DOHH2 (cell line): ENCODE measurements at regions not wholly inside any gene's neighbourhood (a gene's known extent, or its start where the extent isn't known, plus 50 kb on each side); places are given as distances from the start of the nearest gene placed in this dataset.

Experiments
- H3F3A ChIP-seq: fragments of 200-600 bp; sonication (generic), shearing (Covaris generic); 2 replicates; pipeline ENCODE4 v1.6.0; 2016; ENCODE audit warnings: antibody characterized with exemption, mild to moderate bottlenecking; ENCODE audit not compliant: control insufficient read depth, insufficient read depth
- H3K27ac ChIP-seq: fragments of 200-600 bp; sonication (generic); 2 replicates; pipeline ENCODE4 v1.5.1; 2014; ENCODE audit warnings: low read depth, mild to moderate bottlenecking, low read length, moderate library complexity
- H3K27me3 ChIP-seq: fragments of 200-600 bp; sonication (generic); 2 replicates; pipeline ENCODE4 v1.6.1; 2014; ENCODE audit warnings: mild to moderate bottlenecking, low read length, mixed read lengths; ENCODE audit not compliant: control insufficient read depth
- H3K36me3 ChIP-seq: fragments of 200-600 bp; sonication (generic); 2 replicates; pipeline ENCODE4 v1.6.1; 2014; ENCODE audit warnings: mild to moderate bottlenecking, low read length, moderate library complexity, mixed read lengths; ENCODE audit not compliant: control insufficient read depth
- H3K4me1 ChIP-seq: fragments of 200-600 bp; sonication (generic); 2 replicates; pipeline ENCODE4 v1.6.1; 2014; ENCODE audit warnings: mild to moderate bottlenecking, low read length, mixed read lengths; ENCODE audit not compliant: control insufficient read depth
- H3K4me2 ChIP-seq: fragments of 200-600 bp; sonication (generic); 2 replicates; pipeline ENCODE4 v1.6.0; 2014; ENCODE audit warnings: mild to moderate bottlenecking, low read length, moderate library complexity
- H3K4me3 ChIP-seq: fragments of 200-600 bp; sonication (generic); 2 replicates; pipeline ENCODE4 v1.5.1; 2014; ENCODE audit warnings: mild to moderate bottlenecking, low read length, mixed read lengths
- H3K79me2 ChIP-seq: fragments of 200-600 bp; sonication (generic); 2 replicates; pipeline ENCODE4 v1.6.1; 2014; ENCODE audit warnings: mild to moderate bottlenecking, low read length, mixed read lengths; ENCODE audit not compliant: control insufficient read depth
- H3K9me2 ChIP-seq: fragments of 200-600 bp; sonication (generic); replicated peaks from 2 replicates; pipeline ENCODE4 v1.6.1; 2014; ENCODE audit warnings: mild to moderate bottlenecking, low read length, mixed read lengths; ENCODE audit not compliant: control insufficient read depth
- H3K9me3 ChIP-seq: fragments of 200-600 bp; sonication (generic); 2 replicates; pipeline ENCODE4 v1.6.1; 2014; ENCODE audit warnings: antibody characterized with exemption, low read length, mixed read lengths; ENCODE audit not compliant: control insufficient read depth, insufficient read depth
- H4K20me1 ChIP-seq: fragments of 200-600 bp; sonication (generic); 2 replicates; pipeline ENCODE4 v1.6.0; 2014; ENCODE audit warnings: low read depth, mild to moderate bottlenecking, antibody characterized with exemption, low read length, moderate library complexity; ENCODE audit not compliant: control insufficient read depth, insufficient read depth
- CTCF ChIP-seq: fragments of 200-600 bp; sonication (generic); IDR thresholded peaks from one replicate; pipeline ENCODE4 v1.5.1; 2014; ENCODE audit warnings: antibody characterized with exemption, mild to moderate bottlenecking, low read depth, low read length; ENCODE audit not compliant: poor library complexity, severe bottlenecking
- EZH2phosphoT487 ChIP-seq: fragments of 200-600 bp; sonication (generic); IDR thresholded peaks from 2 replicates; pipeline ENCODE4 v1.6.1; 2017; ENCODE audit warnings: borderline replicate concordance, mild to moderate bottlenecking, antibody characterized with exemption, low read length, moderate library complexity, mixed read lengths

GRCh38 chr1:239269706-239270105 lies 116.7 kb upstream of the CHRM3 start:
- Histone ChIP-seq H4K20me1 (no peaks in the 10 kb centered on the region), H3F3A (no peaks in the 10 kb centered on the region), H3K9me3 (no peaks in the 10 kb centered on the region), H3K27ac (no peak overlapping the region), H3K36me3 (no peaks in the 10 kb centered on the region), H3K4me1 (no peaks in the 10 kb centered on the region), H3K4me2 (no peak overlapping the region), H3K79me2 (no peaks in the 10 kb centered on the region), H3K9me2 (no peaks in the 10 kb centered on the region), H3K4me3 (no peak overlapping the region), H3K27me3 (no peaks in the 10 kb centered on the region)
- no peak for TF ChIP-seq EZH2phosphoT487

GRCh38 chr1:239268941-239269340 lies 117.4 kb upstream of the CHRM3 start:
- Histone ChIP-seq H3K27me3 (no peaks in the 10 kb centered on the region), H3K79me2 (no peaks in the 10 kb centered on the region), H3K9me3 (no peaks in the 10 kb centered on the region), H4K20me1 (no peaks in the 10 kb centered on the region), H3K4me2 (no peak overlapping the region), H3K4me3 (no peak overlapping the region), H3K9me2 (no peaks in the 10 kb centered on the region), H3F3A (no peaks in the 10 kb centered on the region), H3K36me3 (no peaks in the 10 kb centered on the region), H3K4me1 (no peaks in the 10 kb centered on the region), H3K27ac (no peak overlapping the region)
- no peak for TF ChIP-seq CTCF
- no peak for TF ChIP-seq EZH2phosphoT487

GRCh38 chr1:239268007-239268406 lies 118.4 kb upstream of the CHRM3 start:
- Histone ChIP-seq H4K20me1 (no peaks in the 10 kb centered on the region), H3K9me3 (no peaks in the 10 kb centered on the region), H3K79me2 (no peaks in the 10 kb centered on the region), H3K4me1 (no peaks in the 10 kb centered on the region), H3F3A (no peaks in the 10 kb centered on the region), H3K4me2 (no peak overlapping the region), H3K4me3 (no peak overlapping the region), H3K27me3 (no peaks in the 10 kb centered on the region), H3K36me3 (no peaks in the 10 kb centered on the region), H3K27ac (no peak overlapping the region), H3K9me2 (no peaks in the 10 kb centered on the region)
- TF ChIP-seq EZH2phosphoT487 (no peak), CTCF (no peak)

- H3K9me2 ChIP-seq: no peaks in the 10 kb centered on the region
- H3K36me3 ChIP-seq: no peaks in the 10 kb centered on the region
- H3K27me3 ChIP-seq: no peaks in the 10 kb centered on the region
- no peaks in the 10 kb centered on the region for H3K79me2 ChIP-seq
- H3K4me3 ChIP-seq: no peak overlapping the region
- no peak for TF ChIP-seq EZH2phosphoT487
- no peak for TF ChIP-seq CTCF
- no peaks in the 10 kb centered on the region for H4K20me1 ChIP-seq
- no peaks in the 10 kb centered on the region for H3F3A ChIP-seq
- H3K4me1 ChIP-seq: no peaks in the 10 kb centered on the region
- H3K4me2 ChIP-seq: no peak overlapping the region
- no peaks in the 10 kb centered on the region for H3K9me3 ChIP-seq
- no peak overlapping the region for H3K27ac ChIP-seq
Measured at GRCh38 chr1:239263801-239264200, 122.6 kb upstream of the CHRM3 start.
